Ammon's horn (tissue), 1 donor: ENCODE measurements at regions not wholly inside any gene's neighbourhood (a gene's known extent, or its start where the extent isn't known, plus 50 kb on each side); places are given as distances from the start of the nearest gene placed in this dataset.
"Not testable (repeated sequence)": the region's sequence is repeated elsewhere in the genome, so short reads cannot be mapped to it uniquely, and the experiment has no call there.

Experiments used
- DNase-seq: peaks from one replicate; pipeline ENCODE4 v3.0.0-alpha.2; 2016; ENCODE audit warnings: low spot score

- no peak for DNase-seq
Measured at GRCh38 chr3:197430934-197431333, 124.8 kb downstream of the BDH1 start.

- DNase-seq, result no peak
Measured at GRCh38 chr3:197430502-197430901, 125.3 kb downstream of the BDH1 start.

- DNase-seq, result no peak
Measured at GRCh38 chr3:197428952-197429351, 126.8 kb downstream of the BDH1 start.

GRCh38 chr3:197428117-197428801 lies 127.5 kb downstream of the BDH1 start:
- DNase-seq, result no peak

GRCh38 chr3:197427021-197427420 lies 128.6 kb upstream of the DLG1 start:
- no peak for DNase-seq

- DNase-seq, result no peak
Measured at GRCh38 chr3:197426121-197426566, 127.7 kb upstream of the DLG1 start.

GRCh38 chr3:197425485-197426120 lies 127.2 kb upstream of the DLG1 start:
- DNase-seq, result no peak

GRCh38 chr3:197424674-197425484 lies 126.5 kb upstream of the DLG1 start:
- no peak for DNase-seq

GRCh38 chr3:197424266-197424665 lies 125.9 kb upstream of the DLG1 start:
- DNase-seq, result no peak

- DNase-seq, result no peak
Measured at GRCh38 chr3:197423376-197423775, 125.0 kb upstream of the DLG1 start.

GRCh38 chr3:197422506-197422905 lies 124.1 kb upstream of the DLG1 start:
- no peak for DNase-seq

- no peak for DNase-seq
Measured at GRCh38 chr3:197421021-197421420, 122.6 kb upstream of the DLG1 start.

GRCh38 chr3:197420566-197420965 lies 122.2 kb upstream of the DLG1 start:
- DNase-seq, result no peak

GRCh38 chr3:197420115-197420514 lies 121.7 kb upstream of the DLG1 start:
- no peak for DNase-seq

- no peak for DNase-seq
Measured at GRCh38 chr3:197419696-197420095, 121.3 kb upstream of the DLG1 start.

- no peak for DNase-seq
Measured at GRCh38 chr3:197417911-197418618, 119.7 kb upstream of the DLG1 start.

GRCh38 chr3:197417441-197417840 lies 119.0 kb upstream of the DLG1 start:
- no peak for DNase-seq

- not testable (repeated sequence) for DNase-seq
Measured at GRCh38 chr3:197411899-197412298, 113.5 kb upstream of the DLG1 start.

GRCh38 chr3:197410170-197410569 lies 111.8 kb upstream of the DLG1 start:
- DNase-seq, result not testable (repeated sequence)

GRCh38 chr3:197408177-197408957 lies 110.0 kb upstream of the DLG1 start:
- no peak for DNase-seq

GRCh38 chr3:197407526-197407925 lies 109.1 kb upstream of the DLG1 start:
- no peak for DNase-seq
